Nephron (organoid): ENCODE measurements at regions not wholly inside any gene's neighbourhood (a gene's known extent, or its start where the extent isn't known, plus 50 kb on each side); places are given as distances from the start of the nearest gene placed in this dataset.
A peak's percentile ranks its signal among the peaks of the same experiment; 100 is the strongest.

ENCODE experiments used
- H3K27ac Mint-ChIP-seq, 3 experiments: 2 replicates each; pipeline ENCODE4 v1.8.0; 2020; ENCODE audit warnings: mixed read lengths in 3 of 3, mild to moderate bottlenecking in 2 of 3, moderate library complexity in 1 of 3
- H3K27me3 Mint-ChIP-seq: 2 replicates; pipeline ENCODE4 v1.8.0; 2021; ENCODE audit warnings: low read depth, mild to moderate bottlenecking, moderate library complexity, mixed read lengths
- H3K36me3 Mint-ChIP-seq: 2 replicates; pipeline ENCODE4 v1.8.0; 2020; ENCODE audit warnings: low read depth, mixed read lengths
- H3K4me1 Mint-ChIP-seq: 2 replicates; pipeline ENCODE4 v1.8.0; 2020; ENCODE audit warnings: mixed read lengths
- H3K4me3 Mint-ChIP-seq, 3 experiments: 2 replicates each; pipeline ENCODE4 v1.8.0; 2020; ENCODE audit warnings: mild to moderate bottlenecking in 3 of 3, mixed read lengths in 3 of 3, moderate library complexity in 2 of 3
- H3K9me3 Mint-ChIP-seq: 2 replicates; pipeline ENCODE4 v1.8.0; 2020; ENCODE audit warnings: mixed read lengths
- CTCF ChIP-seq, 3 experiments: fragments of 200-600 bp; sonication (generic); IDR thresholded peaks; one replicate each; pipeline ENCODE4 v1.5.0; 2021; ENCODE audit warnings: antibody characterized with exemption in 3 of 3; ENCODE audit not compliant: unreplicated experiment in 3 of 3

- H3K27ac Mint-ChIP-seq = no peak overlapping the region
Observed at GRCh38 chr12:105939181-105939721, 199.5 kb downstream of the NUAK1 start.

GRCh38 chr12:105942281-105942680, 196.5 kb downstream of the NUAK1 start:
- Mint-ChIP-seq H3K36me3 (no peaks in the 10 kb centered on the region), H3K9me3 (no peaks in the 10 kb centered on the region), H3K27me3 (peaks cover 4% of the 10 kb centered on the region), H3K4me1 (peaks cover 19% of the 10 kb centered on the region), H3K27ac (no peak overlapping the region), H3K4me3 (no peak overlapping the region)
- TF ChIP-seq CTCF (IDR thresholded peaks at IDR 0.05; ENCODE audit: unreplicated experiment in 3 of 3) = no peak

More at GRCh38 chr12:105939181-105939721, 199.5 kb downstream of the NUAK1 start:
- peaks cover 15% of the 10 kb centered on the region for H3K4me1 Mint-ChIP-seq
- H3K4me3 Mint-ChIP-seq = no peak overlapping the region
- no peaks in the 10 kb centered on the region for H3K36me3 Mint-ChIP-seq
- H3K27me3 Mint-ChIP-seq = peaks cover 6% of the 10 kb centered on the region
- TF ChIP-seq CTCF (IDR thresholded peaks at IDR 0.05; ENCODE audit: unreplicated experiment in 3 of 3) = no peak
- no peaks in the 10 kb centered on the region for H3K9me3 Mint-ChIP-seq

DNA sequence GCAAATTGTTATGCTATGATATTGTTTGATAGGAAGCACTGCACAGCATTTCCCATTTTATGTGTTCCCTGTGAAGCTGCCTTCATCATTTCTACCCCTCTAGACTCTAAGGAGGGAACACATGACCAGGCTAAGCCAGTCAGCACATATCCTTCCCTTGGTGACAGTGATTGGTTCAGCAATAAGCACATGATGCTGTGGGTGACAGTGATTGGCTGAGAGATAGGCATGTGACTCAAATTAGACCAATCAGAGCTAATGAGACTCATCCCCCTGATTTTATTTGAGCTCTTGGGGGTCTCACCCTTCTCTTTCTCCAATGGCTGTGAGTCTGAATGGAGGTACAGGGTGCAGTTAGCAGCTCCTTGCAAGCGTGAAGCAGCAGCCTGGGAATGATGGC, 195.2 kb downstream of the NUAK1 start:
- Mint-ChIP-seq H3K9me3 (no peaks in the 10 kb centered on the region), H3K4me3 (no peak overlapping the region), H3K36me3 (no peaks in the 10 kb centered on the region), H3K27ac (no peak overlapping the region), H3K27me3 (peaks cover 4% of the 10 kb centered on the region), H3K4me1 (peaks cover 22% of the 10 kb centered on the region)
- TF ChIP-seq CTCF (IDR thresholded peaks at IDR 0.05; ENCODE audit: unreplicated experiment in 3 of 3) = no peak

DNA sequence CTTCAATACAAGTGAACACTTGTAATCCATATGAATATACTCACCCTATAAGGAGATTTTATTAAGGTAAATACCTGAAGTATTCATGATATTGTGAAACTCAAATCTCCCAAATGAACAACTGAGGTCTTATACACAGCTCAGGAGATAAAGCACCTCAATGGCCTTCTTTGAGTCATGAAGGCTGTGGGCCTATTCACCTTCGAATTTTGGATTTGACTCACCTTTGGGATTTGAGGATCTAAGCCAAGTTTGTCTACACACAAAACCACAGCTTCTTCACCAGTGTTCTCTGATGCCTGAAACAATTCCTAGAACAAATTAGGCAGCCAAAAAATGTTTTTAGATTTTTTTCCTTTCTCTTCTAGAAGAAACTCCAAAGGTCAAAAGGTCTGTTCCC, 194.1 kb downstream of the NUAK1 start:
- peaks cover 27% of the 10 kb centered on the region for H3K4me1 Mint-ChIP-seq
- peaks cover 4% of the 10 kb centered on the region for H3K27me3 Mint-ChIP-seq
- H3K36me3 Mint-ChIP-seq = no peaks in the 10 kb centered on the region
- TF ChIP-seq CTCF (IDR thresholded peaks at IDR 0.05; ENCODE audit: unreplicated experiment in 3 of 3) = no peak
- H3K27ac Mint-ChIP-seq = no peak overlapping the region
- H3K4me3 Mint-ChIP-seq = no peak overlapping the region
- H3K9me3 Mint-ChIP-seq = no peaks in the 10 kb centered on the region

- peak overlapping the region in 2 of 3 experiments; percentile 29 to 77 for H3K27ac Mint-ChIP-seq
- H3K4me1 Mint-ChIP-seq = peaks cover 27% of the 10 kb centered on the region
- no peak for TF ChIP-seq CTCF (IDR thresholded peaks at IDR 0.05; ENCODE audit: unreplicated experiment in 3 of 3)
- H3K36me3 Mint-ChIP-seq = no peaks in the 10 kb centered on the region
- no peaks in the 10 kb centered on the region for H3K9me3 Mint-ChIP-seq
- no peaks in the 10 kb centered on the region for H3K27me3 Mint-ChIP-seq
- H3K4me3 Mint-ChIP-seq = no peak overlapping the region
Observed at GRCh38 chr12:105945880-105946279, 192.9 kb downstream of the NUAK1 start.

DNA sequence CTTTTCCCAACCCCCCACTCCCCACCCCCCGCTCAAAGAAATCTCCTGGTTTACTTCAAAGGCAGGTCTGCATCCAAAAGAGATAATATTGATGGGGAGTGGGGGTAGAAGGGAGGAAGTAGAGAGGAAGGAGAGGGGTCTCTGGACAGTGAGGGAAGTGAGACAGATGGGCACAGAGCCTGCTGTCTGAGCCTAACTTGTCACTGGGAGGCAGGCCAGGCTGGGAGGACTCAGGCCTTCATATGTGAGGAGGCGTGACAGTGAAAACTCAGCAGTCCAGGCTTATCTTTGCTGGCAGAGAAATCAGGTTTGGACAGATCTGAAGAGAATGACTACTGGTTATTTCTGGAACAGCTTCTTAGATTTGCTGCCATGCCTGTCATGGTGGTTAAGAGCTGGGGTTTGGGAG, 192.3 kb downstream of the NUAK1 start:
- Mint-ChIP-seq H3K9me3 (no peaks in the 10 kb centered on the region), H3K27ac (peak overlapping the region in 2 of 3 experiments; percentile 77 to 82), H3K4me3 (no peak overlapping the region), H3K27me3 (peaks cover 3% of the 10 kb centered on the region), H3K36me3 (no peaks in the 10 kb centered on the region), H3K4me1 (peaks cover 27% of the 10 kb centered on the region)
- no peak for TF ChIP-seq CTCF (IDR thresholded peaks at IDR 0.05; ENCODE audit: unreplicated experiment in 3 of 3)
